ENCODE measurements at regions not wholly inside any gene's neighbourhood (a gene's known extent, or its start where the extent isn't known, plus 50 kb on each side); places are given as distances from the start of the nearest gene placed in this dataset.

GRCh38 chr10:52895059-52895458 lies 122.5 kb upstream of the MBL2 start:
- FAIRE-seq, result no peak
- DNase-seq (ENCODE audit: low read depth), result no peak
- no peaks in the 10 kb centered on the region for H3K36me3 ChIP-seq (ENCODE audit: control insufficient read depth, insufficient read depth, low read length)
- H3K4me3 ChIP-seq (ENCODE audit: low read depth, low read length), result no peak overlapping the region
- no peak for TF ChIP-seq CTCF (IDR thresholded peaks at IDR 0.05; ENCODE audit: insufficient read depth, low read length, severe bottlenecking)
- no peaks in the 10 kb centered on the region for H3K27me3 ChIP-seq (ENCODE audit: control insufficient read depth, insufficient read depth, low read length)

GRCh38 chr10:52890281-52890680 lies 117.7 kb upstream of the MBL2 start:
- FAIRE-seq (no peak), DNase-seq (ENCODE audit: low read depth) (no peak)
- no peak for TF ChIP-seq CTCF (IDR thresholded peaks at IDR 0.05; ENCODE audit: insufficient read depth, low read length, severe bottlenecking)
- Histone ChIP-seq H3K4me3 (ENCODE audit: low read depth, low read length) (no peak overlapping the region), H3K36me3 (ENCODE audit: control insufficient read depth, insufficient read depth, low read length) (no peaks in the 10 kb centered on the region), H3K27me3 (ENCODE audit: control insufficient read depth, insufficient read depth, low read length) (no peaks in the 10 kb centered on the region)

GRCh38 chr10:52889611-52890010 lies 117.0 kb upstream of the MBL2 start:
- no peak for TF ChIP-seq CTCF (IDR thresholded peaks at IDR 0.05; ENCODE audit: insufficient read depth, low read length, severe bottlenecking)
- no peak overlapping the region for H3K4me3 ChIP-seq (ENCODE audit: low read depth, low read length)
- H3K36me3 ChIP-seq (ENCODE audit: control insufficient read depth, insufficient read depth, low read length), result no peaks in the 10 kb centered on the region
- FAIRE-seq (no peak), DNase-seq (ENCODE audit: low read depth) (no peak)
- no peaks in the 10 kb centered on the region for H3K27me3 ChIP-seq (ENCODE audit: control insufficient read depth, insufficient read depth, low read length)

- H3K36me3 ChIP-seq (ENCODE audit: control insufficient read depth, insufficient read depth, low read length), result no peaks in the 10 kb centered on the region
- peak; percentile 99 for DNase-seq (ENCODE audit: low read depth)
- peak; percentile 93 for FAIRE-seq
- TF ChIP-seq CTCF (IDR thresholded peaks at IDR 0.05; ENCODE audit: insufficient read depth, low read length, severe bottlenecking), result peak; percentile 82
- peak overlapping the region; percentile 31 for H3K4me3 ChIP-seq (ENCODE audit: low read depth, low read length)
- H3K27me3 ChIP-seq (ENCODE audit: control insufficient read depth, insufficient read depth, low read length), result no peaks in the 10 kb centered on the region
Measured at GRCh38 chr10:52883996-52884871, 111.7 kb upstream of the MBL2 start.

GRCh38 chr10:52879091-52879807 lies 106.7 kb upstream of the MBL2 start:
- FAIRE-seq, result no peak
- Histone ChIP-seq H3K4me3 (ENCODE audit: low read depth, low read length) (no peak overlapping the region), H3K27me3 (ENCODE audit: control insufficient read depth, insufficient read depth, low read length) (no peaks in the 10 kb centered on the region), H3K36me3 (ENCODE audit: control insufficient read depth, insufficient read depth, low read length) (no peaks in the 10 kb centered on the region)
- DNase-seq (ENCODE audit: low read depth), result peak; percentile 64
- no peak for TF ChIP-seq CTCF (IDR thresholded peaks at IDR 0.05; ENCODE audit: insufficient read depth, low read length, severe bottlenecking)
